Esophagus squamous epithelium (tissue), 5 donors: ENCODE measurements at regions not wholly inside any gene's neighbourhood (a gene's known extent, or its start where the extent isn't known, plus 50 kb on each side); places are given as distances from the start of the nearest gene placed in this dataset.

Experiments used
- DNase-seq: peaks from one replicate; lab custom pipeline; 2025; lab: John Stamatoyannopoulos, UW
- H3K27ac ChIP-seq, 4 donors: fragments of 200-600 bp; sonication (generic); one replicate each; pipeline ENCODE4 v1.5.1; 2016 to 2019; ENCODE audit warnings: mild to moderate bottlenecking in 1 of 4
- H3K27me3 ChIP-seq, 4 donors: fragments of 200-600 bp; sonication (generic); 1 replicate in 3 of 4; 2 replicates in 1 of 4; pipeline versions ENCODE4 v1.5.1 to v1.6.0; 2017 to 2021; ENCODE audit warnings: antibody characterized with exemption in 1 of 4
- H3K36me3 ChIP-seq, 3 donors: fragments of 200-600 bp; sonication (generic); one replicate each; pipeline ENCODE4 v1.5.1; 2016 to 2019
- H3K4me1 ChIP-seq, 3 donors: fragments of 200-600 bp; sonication (generic); one replicate each; pipeline ENCODE4 v1.5.1; 2017 to 2019
- H3K4me3 ChIP-seq, 4 donors: fragments of 200-600 bp; sonication (generic); 1 replicate in 3 of 4; 2 replicates in 1 of 4; pipeline ENCODE4 v1.5.1; 2016 to 2019; ENCODE audit warnings: mild to moderate bottlenecking in 2 of 4, moderate library complexity in 1 of 4
- H3K9me3 ChIP-seq, 3 donors: fragments of 200-600 bp; sonication (generic); one replicate each; pipeline ENCODE4 v1.5.1; 2016 to 2019
- CTCF ChIP-seq, 6 experiments: fragments of 450-650 bp in 4 of 6; fragments of 200-600 bp in 2 of 6; sonication (generic) in 2 of 6; IDR thresholded peaks; one replicate each; pipeline ENCODE4 v1.5.1; 2016 to 2019; ENCODE audit warnings: antibody characterized with exemption in 6 of 6, mild to moderate bottlenecking in 4 of 6, moderate library complexity in 4 of 6
- POLR2A ChIP-seq, 4 donors: fragments of 450-650 bp; IDR thresholded peaks; one replicate each; pipeline ENCODE4 v1.6.1; 2017; ENCODE audit warnings: antibody characterized with exemption in 4 of 4, mild to moderate bottlenecking in 4 of 4, moderate library complexity in 3 of 4
- WGBS, 2 donors: methylation state at CpG; one replicate each; pipeline ENCODE4 v1.1.5; 2018; 5-methylcytosine and 5-hydroxymethylcytosine counted together
- intact Hi-C: fragments of 100-400 bp; cut with DNase I; formaldehyde crosslinking; loops from one replicate; pipeline ENCODE4 v1.15.0; 2022
- donor health status: DM: yes; HTN: yes; CAD: no.

DNA sequence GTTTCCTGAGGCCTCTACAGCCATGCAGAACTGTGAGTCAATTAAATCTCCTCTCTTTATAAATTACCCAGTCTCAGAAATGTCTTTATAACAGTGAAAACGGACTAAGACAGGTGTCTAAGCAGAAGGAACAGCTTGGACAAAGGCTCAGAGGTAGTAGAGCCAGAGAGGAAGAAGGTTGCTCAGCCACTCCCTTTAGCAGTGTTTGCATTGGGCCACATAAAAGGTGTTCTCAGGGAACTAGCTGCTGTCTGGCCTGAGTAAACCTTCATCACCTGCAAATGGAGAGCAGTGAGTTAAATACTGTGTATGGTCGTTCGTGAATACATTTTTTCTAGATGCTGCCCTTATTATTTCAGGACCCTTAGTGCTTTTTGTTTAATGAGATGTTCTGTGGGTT is 383.4 kb downstream of the EFNB2 start:
- no peak for TF ChIP-seq POLR2A (IDR thresholded peaks at IDR 0.05)
- 65 to 84% methylated on average over 2 to 3 of the region's 3 CpGs for WGBS, 2 donors
- Histone ChIP-seq H3K27me3 (no peaks in the 10 kb centered on the region), H3K4me1 (peaks cover 0 to 29% (median 0%) of the 10 kb centered on the region in 3 donors), H3K27ac (peak overlapping the region; percentile 40 to 65 (median 57)), H3K4me3 (no peak overlapping the region), H3K9me3 (no peaks in the 10 kb centered on the region), H3K36me3 (no peaks in the 10 kb centered on the region)
- DNase-seq, result no peak
- intact Hi-C loops, result no loop called here

DNA sequence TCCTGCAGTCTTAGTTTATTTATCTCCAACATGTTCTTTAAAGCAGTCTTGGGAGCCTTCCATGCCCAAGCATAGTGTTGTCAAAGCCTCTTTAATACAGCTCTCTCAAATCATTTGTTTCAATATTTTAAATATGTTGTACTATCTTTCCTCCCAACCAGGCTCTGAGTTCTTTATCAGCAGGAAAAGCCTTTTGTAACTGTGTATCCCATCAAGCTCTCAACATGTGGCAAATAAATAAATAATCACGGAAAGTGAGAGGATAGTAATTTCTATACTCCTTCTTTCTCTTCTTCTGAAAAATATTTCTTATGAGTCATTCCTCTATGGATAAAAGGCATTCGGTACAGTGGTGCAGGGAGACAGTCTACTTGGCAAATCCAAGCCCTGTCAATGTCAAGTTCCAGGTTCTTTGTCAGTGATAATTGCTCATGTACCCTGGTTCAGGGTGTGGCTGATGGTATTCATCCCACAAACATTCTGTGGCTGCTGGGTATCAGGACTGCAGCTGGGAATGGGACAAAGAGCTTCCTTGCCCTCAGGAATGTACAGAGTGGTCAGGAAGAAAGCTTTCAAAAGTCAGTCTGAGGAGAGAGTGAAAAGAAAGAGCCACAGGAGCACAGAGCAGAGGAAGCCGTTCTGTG is 384.3 kb downstream of the EFNB2 start:
- H3K4me3 ChIP-seq, result no peak overlapping the region
- no peaks in the 10 kb centered on the region for H3K36me3 ChIP-seq
- TF ChIP-seq POLR2A (IDR thresholded peaks at IDR 0.05) (no peak), CTCF (IDR thresholded peaks at IDR 0.05) (no peak)
- peaks cover 0 to 37% (median 0%) of the 10 kb centered on the region in 3 donors for H3K4me1 ChIP-seq
- H3K27me3 ChIP-seq, result no peaks in the 10 kb centered on the region
- WGBS, 2 donors, result 17 to 24% methylated on average over 3 of the region's 3 CpGs
- no peak for DNase-seq
- peak overlapping the region; percentile 40 to 65 (median 57) for H3K27ac ChIP-seq
- H3K9me3 ChIP-seq, result no peaks in the 10 kb centered on the region
- intact Hi-C loops, result no loop called here

DNA sequence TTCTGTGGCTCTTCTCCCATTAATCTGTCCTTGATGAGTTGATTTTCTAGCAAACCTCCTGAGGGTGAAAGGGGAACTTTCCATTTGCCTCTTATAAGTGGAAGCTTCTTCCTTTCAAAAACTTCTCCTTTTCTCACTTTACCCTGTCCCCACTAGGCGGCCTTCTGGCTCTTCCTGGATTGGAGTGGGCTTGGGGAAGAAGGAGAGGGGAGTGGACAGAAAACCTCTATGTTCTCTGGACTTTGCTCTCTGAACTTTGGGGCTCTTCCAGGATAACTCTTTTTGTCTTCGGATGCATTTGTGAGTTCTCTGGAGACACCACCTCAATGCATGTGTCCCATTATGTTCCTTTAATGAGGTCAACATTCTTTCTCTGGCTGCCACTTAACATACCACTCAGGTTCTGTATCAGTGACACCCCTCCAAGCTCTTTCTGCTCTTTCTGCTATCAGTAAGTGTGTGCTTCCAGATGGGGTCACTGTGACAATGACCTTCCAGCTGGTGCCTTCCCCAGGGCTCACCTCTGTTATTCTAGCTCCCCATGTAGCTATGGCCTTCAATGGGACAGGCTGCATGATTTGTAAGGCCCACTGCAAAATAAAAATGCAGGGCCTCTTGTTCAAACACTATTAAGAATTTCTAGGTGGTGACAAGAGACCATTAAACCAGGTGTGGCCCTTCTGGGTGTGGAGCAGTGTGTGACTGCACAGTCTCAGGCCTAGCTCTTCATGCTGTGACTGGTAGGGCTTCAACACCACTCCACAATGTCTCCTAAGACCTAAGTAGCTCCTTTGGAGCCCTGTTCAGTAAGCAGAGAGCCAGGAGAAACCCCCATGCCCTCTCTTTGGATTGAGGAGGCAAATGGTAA is 389.2 kb downstream of the EFNB2 start:
- 72 to 77% methylated on average over 2 of the region's 2 CpGs for WGBS, 2 donors
- H3K27ac ChIP-seq, result peak overlapping the region in 1 of 4 donors; percentile 19
- H3K27me3 ChIP-seq, result no peaks in the 10 kb centered on the region
- no peaks in the 10 kb centered on the region for H3K9me3 ChIP-seq
- intact Hi-C loops, result no loop called here
- no peaks in the 10 kb centered on the region for H3K36me3 ChIP-seq
- no peak for DNase-seq
- TF ChIP-seq CTCF (IDR thresholded peaks at IDR 0.05), result no peak
- no peak for TF ChIP-seq POLR2A (IDR thresholded peaks at IDR 0.05)
- H3K4me1 ChIP-seq, result peaks cover 0 to 36% (median 0%) of the 10 kb centered on the region in 3 donors
- no peak overlapping the region for H3K4me3 ChIP-seq

DNA sequence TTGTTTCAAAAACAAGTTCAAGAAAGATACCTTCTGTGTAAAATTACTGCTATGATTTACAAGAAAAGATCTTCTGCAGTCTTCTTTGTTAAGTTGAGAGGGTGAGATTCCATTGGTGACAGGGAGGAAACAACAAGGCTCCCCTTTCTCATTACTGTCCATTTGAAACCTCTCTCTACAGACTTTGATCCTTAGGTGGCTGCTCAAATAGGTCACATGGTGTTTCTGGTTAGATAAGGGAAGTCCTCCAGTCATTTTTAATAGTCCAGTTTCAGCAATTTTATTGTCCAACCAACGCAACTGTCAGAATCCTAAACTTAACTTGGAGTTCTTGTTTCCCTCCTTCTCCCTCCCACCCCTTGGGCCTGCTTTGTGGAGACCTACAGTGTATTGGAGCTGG is 390.4 kb downstream of the EFNB2 start:
- no peaks in the 10 kb centered on the region for H3K9me3 ChIP-seq
- DNase-seq, result no peak
- no peaks in the 10 kb centered on the region for H3K27me3 ChIP-seq
- TF ChIP-seq POLR2A (IDR thresholded peaks at IDR 0.05) (no peak), CTCF (IDR thresholded peaks at IDR 0.05) (no peak)
- no peaks in the 10 kb centered on the region for H3K36me3 ChIP-seq
- H3K4me3 ChIP-seq, result no peak overlapping the region
- WGBS, 2 donors, result 78 to 83% methylated on average over 1 of the region's 1 CpG
- intact Hi-C loops, result no loop called here
- no peak overlapping the region for H3K27ac ChIP-seq
- peaks cover 0 to 30% (median 0%) of the 10 kb centered on the region in 3 donors for H3K4me1 ChIP-seq

- intact Hi-C loops, result no loop called here
- peak overlapping the region in 3 of 4 donors; percentile 17 to 57 (median 47) for H3K27ac ChIP-seq
Observed at GRCh38 chr13:106143930-106144709, 391.3 kb downstream of the EFNB2 start.

More at GRCh38 chr13:106143930-106144709, 391.3 kb downstream of the EFNB2 start:
- WGBS, 2 donors, result 25 to 31% methylated on average over 2 of the region's 2 CpGs
- no peak for DNase-seq
- Histone ChIP-seq H3K36me3 (no peaks in the 10 kb centered on the region), H3K4me3 (no peak overlapping the region), H3K9me3 (no peaks in the 10 kb centered on the region), H3K27me3 (no peaks in the 10 kb centered on the region), H3K4me1 (peaks cover 0 to 30% (median 0%) of the 10 kb centered on the region in 3 donors)
- TF ChIP-seq CTCF (IDR thresholded peaks at IDR 0.05), result no peak
- TF ChIP-seq POLR2A (IDR thresholded peaks at IDR 0.05), result no peak
